Bronchial epithelial cell (primary cell): ENCODE measurements at regions not wholly inside any gene's neighbourhood (a gene's known extent, or its start where the extent isn't known, plus 50 kb on each side); places are given as distances from the start of the nearest gene placed in this dataset.

Source experiments
- DNase-seq: peaks from one replicate; pipeline ENCODE4 v3.0.0-alpha.2; 2010; ENCODE audit warnings: low read depth
- FAIRE-seq: peaks from 2 replicates; lab custom pipeline; 2011; peaks lifted over from hg19 to GRCh38; lab: Jason Lieb, UNC
- H3K27me3 ChIP-seq: 2 replicates; pipeline ENCODE4 v1.5.1; 2011; ENCODE audit warnings: low read length; ENCODE audit not compliant: control insufficient read depth, insufficient read depth
- H3K36me3 ChIP-seq: 2 replicates; pipeline ENCODE4 v1.5.1; 2011; ENCODE audit warnings: low read length; ENCODE audit not compliant: control insufficient read depth, insufficient read depth
- H3K4me3 ChIP-seq: 2 replicates; pipeline ENCODE4 v1.5.1; 2011; ENCODE audit warnings: mild to moderate bottlenecking, low read depth, low read length, control low read depth
- CTCF ChIP-seq: IDR thresholded peaks from 2 replicates; pipeline ENCODE4 v1.5.1; 2011; ENCODE audit warnings: mild to moderate bottlenecking, moderate library complexity, low read length, control low read depth, inconsistent platforms; ENCODE audit not compliant: insufficient read depth, severe bottlenecking

DNA sequence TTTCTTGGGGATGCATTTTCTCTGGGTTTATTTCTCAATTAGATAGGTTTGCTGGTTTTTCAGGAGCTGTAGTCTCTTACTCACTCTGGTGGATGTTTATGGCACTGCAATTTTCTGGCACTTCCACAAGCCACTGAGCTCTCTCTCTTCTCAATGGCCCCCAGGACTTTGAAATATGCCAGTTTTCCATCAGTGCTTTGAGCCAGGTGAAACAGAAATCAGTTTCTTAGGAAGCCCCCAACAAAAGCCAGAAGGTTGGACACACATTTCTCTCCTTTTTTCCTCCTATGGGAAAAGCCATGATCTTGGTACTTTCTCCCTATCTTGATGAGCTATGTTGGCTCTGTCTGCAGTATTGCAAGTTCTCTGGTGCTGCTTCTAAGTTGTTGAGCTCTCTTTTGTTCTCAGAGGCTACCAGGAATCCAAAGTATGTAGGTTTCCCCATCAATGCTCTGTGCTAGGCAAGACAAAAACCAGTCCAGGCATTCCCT is 90.7 kb upstream of the SMIM36 start:
- no peaks in the 10 kb centered on the region for H3K36me3 ChIP-seq
- no peak overlapping the region for H3K4me3 ChIP-seq
- DNase-seq (peak; percentile 52), FAIRE-seq (no peak)
- H3K27me3 ChIP-seq = peaks cover 2% of the 10 kb centered on the region
- peak; percentile 69 for TF ChIP-seq CTCF

GRCh38 chr17:55598495-55598894 is 87.2 kb upstream of the SMIM36 start:
- FAIRE-seq (no peak), DNase-seq (no peak)
- no peak overlapping the region for H3K4me3 ChIP-seq
- no peak for TF ChIP-seq CTCF
- no peaks in the 10 kb centered on the region for H3K27me3 ChIP-seq
- H3K36me3 ChIP-seq = no peaks in the 10 kb centered on the region

- no peak for TF ChIP-seq CTCF
- FAIRE-seq = no peak
- Histone ChIP-seq H3K27me3 (no peaks in the 10 kb centered on the region), H3K4me3 (no peak overlapping the region), H3K36me3 (no peaks in the 10 kb centered on the region)
- DNase-seq = peak; percentile 29
Measured at GRCh38 chr17:55588446-55589242, 77.4 kb upstream of the SMIM36 start.

DNA sequence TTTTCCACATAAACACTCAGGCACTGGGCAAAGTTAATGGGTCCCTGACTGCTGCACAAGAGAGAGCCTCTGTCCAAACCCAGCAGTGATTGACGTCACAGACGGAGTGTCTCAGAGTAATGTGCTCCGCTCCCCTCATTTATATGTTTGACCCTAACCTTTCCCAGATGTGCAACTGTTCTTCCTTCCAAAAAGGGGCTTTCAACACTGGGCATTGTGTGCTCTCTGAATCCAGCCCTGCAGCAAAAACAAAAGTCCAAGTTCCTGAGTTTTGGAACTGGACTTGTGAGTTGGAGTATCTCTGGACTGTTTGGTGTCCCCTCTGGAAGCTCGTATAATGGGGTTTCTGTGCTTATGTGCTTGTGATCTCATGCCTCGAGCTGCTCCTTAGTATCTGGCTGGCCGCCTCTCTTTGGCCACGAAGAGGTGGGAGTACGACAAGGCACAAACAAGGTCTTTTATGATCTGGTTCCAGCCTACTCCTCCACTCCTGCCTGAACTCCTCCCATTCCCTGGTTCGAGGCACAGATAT is 76.4 kb upstream of the SMIM36 start:
- FAIRE-seq (no peak), DNase-seq (no peak)
- H3K27me3 ChIP-seq = no peaks in the 10 kb centered on the region
- no peaks in the 10 kb centered on the region for H3K36me3 ChIP-seq
- no peak for TF ChIP-seq CTCF
- H3K4me3 ChIP-seq = no peak overlapping the region

GRCh38 chr17:55585629-55586028 is 74.4 kb upstream of the SMIM36 start:
- DNase-seq (peak; percentile 7), FAIRE-seq (no peak)
- no peaks in the 10 kb centered on the region for H3K36me3 ChIP-seq
- H3K4me3 ChIP-seq = no peak overlapping the region
- no peak for TF ChIP-seq CTCF
- H3K27me3 ChIP-seq = no peaks in the 10 kb centered on the region
